HG03575 (cell line): ENCODE measurements at regions not wholly inside any gene's neighbourhood (a gene's known extent, or its start where the extent isn't known, plus 50 kb on each side); places are given as distances from the start of the nearest gene placed in this dataset.
"Not testable (repeated sequence)": the region's sequence is repeated elsewhere in the genome, so short reads cannot be mapped to it uniquely, and the experiment has no call there.

Experiments used
- ATAC-seq: cut with Tn5 transposase; IDR thresholded peaks from one replicate; pipeline ENCODE4 v1.9.1; 2021; ENCODE audit not compliant: unreplicated experiment, insufficient number of reproducible peaks, low FRiP score; ENCODE audit errors: extremely low read depth

- no peak for ATAC-seq
These were observed 308.7 kb downstream of the LRATD1 start for GRCh38 chr2:14941151-14941631.

GRCh38 chr2:14942987-14943386, 310.5 kb downstream of the LRATD1 start:
- no peak for ATAC-seq

- ATAC-seq = no peak
These were observed 312.2 kb downstream of the LRATD1 start for GRCh38 chr2:14944562-14945346.

- no peak for ATAC-seq
These were observed 319.2 kb downstream of the LRATD1 start for GRCh38 chr2:14951569-14952285.

- no peak for ATAC-seq
These were observed 320.0 kb downstream of the LRATD1 start for GRCh38 chr2:14952400-14952963.

- no peak for ATAC-seq
These were observed 328.3 kb downstream of the LRATD1 start for GRCh38 chr2:14960686-14961324.

- ATAC-seq = no peak
These were observed 335.2 kb downstream of the LRATD1 start for GRCh38 chr2:14967729-14968128.

- no peak for ATAC-seq
These were observed 342.9 kb downstream of the LRATD1 start for GRCh38 chr2:14975381-14975780.

GRCh38 chr2:14977021-14977420, 344.5 kb downstream of the LRATD1 start:
- ATAC-seq = no peak

GRCh38 chr2:14978845-14979244, 346.3 kb downstream of the LRATD1 start:
- no peak for ATAC-seq

GRCh38 chr2:14982790-14983189, 350.3 kb downstream of the LRATD1 start:
- ATAC-seq = no peak

GRCh38 chr2:14988600-14988999, 356.1 kb downstream of the LRATD1 start:
- no peak for ATAC-seq

- no peak for ATAC-seq
These were observed 359.2 kb downstream of the LRATD1 start for GRCh38 chr2:14991723-14992122.

GRCh38 chr2:14994721-14995120, 362.2 kb downstream of the LRATD1 start:
- no peak for ATAC-seq

- no peak for ATAC-seq
These were observed 364.0 kb downstream of the LRATD1 start for GRCh38 chr2:14996351-14997014.

- no peak for ATAC-seq
These were observed 366.0 kb downstream of the LRATD1 start for GRCh38 chr2:14998546-14998945.

- ATAC-seq = no peak
These were observed 366.7 kb downstream of the LRATD1 start for GRCh38 chr2:14999114-14999661.

GRCh38 chr2:15002519-15002918, 370.0 kb downstream of the LRATD1 start:
- not testable (repeated sequence) for ATAC-seq

- no peak for ATAC-seq
These were observed 374.1 kb downstream of the LRATD1 start for GRCh38 chr2:15006667-15007066.
